Daoy (cell line): ENCODE measurements at regions not wholly inside any gene's neighbourhood (a gene's known extent, or its start where the extent isn't known, plus 50 kb on each side); places are given as distances from the start of the nearest gene placed in this dataset.

ENCODE experiments used
- DNase-seq: peaks from one replicate; pipeline ENCODE4 v3.0.0-alpha.2; 2015; ENCODE audit warnings: low read depth

DNA sequence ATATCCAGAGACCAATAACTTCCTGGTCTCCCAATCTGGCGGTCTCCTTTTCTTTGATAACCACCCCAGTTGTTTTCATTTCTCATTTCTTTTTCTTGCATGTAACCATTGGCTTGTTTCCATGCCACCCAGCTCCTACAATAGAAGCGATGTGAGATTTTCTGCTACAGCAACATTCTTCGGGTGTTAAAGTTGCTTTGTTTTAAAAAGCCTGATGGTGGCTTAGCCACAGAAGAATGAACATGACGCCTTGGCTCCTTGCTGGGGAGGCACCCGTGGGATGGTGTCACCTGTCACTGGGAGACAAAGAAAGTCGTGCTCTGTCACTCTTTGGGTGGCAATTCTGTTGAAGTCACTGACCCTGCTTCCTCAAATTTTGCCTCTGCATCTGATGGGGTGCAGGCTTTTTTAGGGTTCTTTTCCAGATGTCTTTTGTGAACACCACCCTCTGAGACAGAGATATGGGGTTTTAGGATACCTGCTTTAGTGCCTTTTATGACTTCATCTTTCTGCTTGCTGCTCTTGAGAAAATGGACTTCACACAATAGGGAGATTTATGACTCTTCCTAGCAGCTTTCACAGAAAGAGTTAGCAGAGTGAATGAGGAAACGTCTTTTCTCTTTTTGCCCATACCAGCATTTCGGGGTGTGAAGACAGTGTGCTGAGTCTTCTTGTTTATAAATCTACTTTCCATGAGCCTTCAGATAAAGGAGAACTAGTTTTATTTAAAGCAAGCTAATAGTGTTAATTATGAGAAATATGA, 265.3 kb upstream of the TBX3 start:
- no peak for DNase-seq

DNA sequence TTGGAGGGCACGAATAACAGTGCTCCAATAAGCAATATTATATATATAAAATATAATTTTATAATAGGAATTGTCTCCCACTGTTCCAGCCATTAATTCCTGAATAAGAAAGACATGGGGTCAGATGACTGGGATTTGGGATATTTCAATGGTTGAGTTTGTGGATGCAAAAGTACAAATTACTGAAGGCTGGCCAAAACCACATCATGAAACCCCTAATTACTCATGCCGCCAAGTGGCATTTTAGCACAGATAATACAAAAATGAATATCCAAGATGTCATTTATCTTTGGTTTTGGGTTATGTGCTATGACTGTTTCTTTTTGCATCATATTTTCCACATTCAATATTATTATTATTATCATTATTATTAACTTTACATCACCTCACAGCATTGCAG, 261.4 kb upstream of the TBX3 start:
- no peak for DNase-seq

DNA sequence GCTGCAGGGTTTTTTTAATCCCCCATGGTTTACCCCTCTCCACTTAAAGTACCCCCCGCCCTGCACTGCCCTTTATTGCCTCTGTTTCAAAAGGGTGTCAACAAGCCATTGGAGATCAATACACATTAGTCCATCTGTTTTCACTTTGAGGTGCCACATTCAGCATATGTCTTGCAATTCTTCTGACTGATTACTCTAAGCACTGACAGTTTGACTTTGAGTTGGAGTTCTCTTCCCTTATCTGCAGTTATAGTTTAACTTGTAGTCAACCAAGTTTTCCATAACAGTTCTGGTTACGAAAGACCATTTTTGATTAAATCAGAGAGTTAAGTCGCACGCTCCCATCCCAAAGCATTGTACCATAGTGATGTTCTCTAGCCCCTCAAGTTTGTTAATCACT, 260.8 kb upstream of the TBX3 start:
- no peak for DNase-seq

DNA sequence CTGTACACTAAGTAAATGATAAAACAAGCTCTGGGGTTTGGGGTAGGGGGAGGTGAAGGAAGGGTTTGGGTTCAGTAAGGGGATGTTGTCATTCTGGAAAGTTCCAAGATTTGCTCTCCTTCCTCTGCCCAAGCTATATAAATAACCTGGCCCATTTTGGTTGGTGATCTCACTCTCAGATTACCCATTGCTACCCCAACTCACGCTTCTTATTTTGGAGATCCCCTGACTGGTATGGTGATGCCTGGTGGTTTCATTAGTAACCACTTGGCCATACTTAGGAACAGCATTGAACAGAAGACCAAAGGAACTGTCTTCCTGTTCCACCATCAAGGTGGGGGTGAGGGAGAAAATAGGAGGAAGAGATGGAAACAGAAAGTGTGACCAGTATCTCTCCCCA, 259.6 kb upstream of the TBX3 start:
- no peak for DNase-seq

DNA sequence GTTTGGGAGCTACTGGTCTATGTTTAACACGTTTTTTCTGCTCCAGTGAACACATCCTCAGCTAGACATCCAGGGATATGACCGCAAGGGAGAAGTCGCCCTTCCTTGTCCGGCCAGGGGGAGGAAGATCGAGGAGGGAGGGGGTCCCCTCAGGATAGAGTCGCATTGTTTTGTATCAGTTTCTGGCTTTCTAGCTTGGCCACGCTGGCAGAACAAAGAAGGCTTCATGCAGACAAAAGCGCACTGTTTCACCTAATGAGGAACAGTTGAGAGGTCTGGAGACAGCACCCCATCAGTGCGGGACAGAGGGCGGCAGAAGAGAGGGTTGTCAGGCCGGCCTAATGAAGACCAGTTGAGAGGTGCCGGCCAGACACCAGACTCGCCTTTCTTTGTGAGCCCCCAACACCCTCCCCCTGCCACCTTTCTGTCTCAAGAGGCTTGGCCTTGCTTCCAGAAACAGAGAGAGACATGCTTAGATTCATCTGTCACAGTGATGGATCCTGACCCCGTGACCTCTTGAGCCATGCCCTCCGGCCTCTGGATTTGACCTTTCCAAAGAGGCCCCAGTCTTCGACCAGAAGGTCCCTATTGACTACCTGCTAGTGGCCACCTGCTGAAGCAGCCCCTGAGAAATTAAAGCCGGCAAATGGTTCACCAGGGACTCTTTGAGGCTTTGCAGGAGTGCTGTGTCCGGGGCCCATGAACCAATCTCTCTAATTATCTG, 254.7 kb upstream of the TBX3 start:
- no peak for DNase-seq

DNA sequence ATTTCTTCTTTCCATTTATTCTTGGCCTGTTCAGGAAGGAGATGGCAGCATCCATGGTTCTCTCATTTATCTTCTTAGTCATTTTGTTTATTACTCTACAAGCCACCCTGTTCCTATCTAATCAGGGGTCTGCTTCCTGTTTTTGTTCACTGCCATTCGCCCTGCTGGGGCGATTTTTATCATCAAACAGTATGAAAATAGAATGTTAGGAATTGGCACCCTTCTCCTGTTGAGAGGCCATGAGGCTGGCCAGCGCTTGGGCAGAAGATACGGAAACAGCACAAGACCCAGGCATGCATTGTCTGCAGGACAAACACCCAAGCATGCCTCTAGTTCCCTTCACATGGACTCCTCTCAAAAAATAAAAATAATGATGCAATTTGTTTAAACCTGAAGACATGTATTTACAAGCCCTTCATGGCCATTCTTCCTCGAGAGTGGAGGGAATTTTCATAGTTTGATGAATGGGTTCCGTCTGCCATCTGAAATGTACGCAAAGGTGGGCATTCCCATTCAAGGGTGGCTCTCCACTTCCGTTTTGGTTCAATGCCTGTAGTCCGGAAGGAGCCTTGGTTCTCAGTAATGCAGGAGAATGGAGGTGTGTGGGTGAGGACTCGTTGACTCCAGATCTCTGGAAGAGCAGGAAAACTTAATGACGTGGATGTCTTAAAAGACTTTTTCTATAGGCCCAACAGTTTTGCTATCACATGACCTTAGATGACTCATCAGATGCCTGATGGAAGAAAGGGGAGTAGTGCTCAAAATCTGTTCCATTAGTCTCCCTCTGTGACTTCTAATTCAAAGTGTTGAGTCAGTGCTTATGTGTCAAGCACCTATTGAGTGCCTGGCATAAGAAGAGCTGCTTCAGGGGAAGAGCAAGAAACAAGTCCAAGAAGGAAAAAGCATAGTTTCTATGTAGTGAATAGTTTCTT, 252.4 kb upstream of the TBX3 start:
- peak; percentile 21 for DNase-seq

DNA sequence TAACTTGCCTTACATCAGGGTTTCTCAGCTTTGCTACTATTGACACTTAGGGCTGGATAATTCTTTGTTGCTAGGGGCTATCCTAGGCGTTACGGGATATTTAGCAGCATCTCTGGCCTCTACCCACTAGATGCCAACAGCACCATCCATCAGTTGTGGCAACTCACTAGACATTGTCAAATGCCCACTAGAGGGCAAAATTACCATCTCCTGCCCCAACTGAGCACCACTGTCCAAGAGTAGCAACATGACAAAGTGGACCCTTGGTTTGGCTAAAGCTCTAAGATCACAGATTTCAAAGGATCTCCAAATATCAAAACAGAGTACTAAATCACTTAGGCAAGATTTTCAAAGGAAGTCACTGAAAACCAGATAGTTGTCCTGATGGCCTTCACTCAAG, 251.7 kb upstream of the TBX3 start:
- DNase-seq: no peak

DNA sequence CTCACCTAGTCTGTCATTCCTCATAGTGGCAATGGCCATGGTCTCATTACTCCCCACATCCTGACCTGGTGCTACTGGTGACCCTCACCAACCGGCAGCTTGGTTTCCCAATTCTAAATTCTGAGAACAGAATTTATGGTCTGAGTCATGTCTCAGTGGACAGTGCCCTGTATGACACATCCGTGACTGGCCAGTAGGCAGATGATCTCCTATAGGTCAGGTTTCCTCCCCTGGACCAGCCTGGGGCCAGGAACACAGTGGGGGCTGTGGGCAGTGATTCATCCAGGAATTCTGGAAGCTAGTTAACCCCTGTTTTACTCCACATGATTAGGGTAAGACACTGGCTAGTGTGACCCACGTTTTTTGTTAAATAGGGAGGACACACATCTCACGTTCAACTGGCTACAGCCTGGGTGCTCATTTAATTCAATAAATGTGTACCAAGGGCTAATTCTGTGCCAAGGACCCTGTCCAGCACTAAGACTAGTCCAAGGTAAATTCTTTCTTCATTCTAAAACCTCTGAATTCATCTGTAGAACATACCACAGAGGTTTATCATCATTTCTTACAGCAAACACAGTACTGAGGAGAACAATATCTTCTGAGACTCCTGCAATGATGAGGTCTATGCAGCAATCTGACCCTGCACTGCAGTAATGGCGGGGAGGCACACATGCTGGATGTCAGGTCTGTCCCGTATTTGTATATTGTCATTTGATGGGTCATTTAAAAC, 249.6 kb upstream of the TBX3 start:
- peak; percentile 85 for DNase-seq

DNA sequence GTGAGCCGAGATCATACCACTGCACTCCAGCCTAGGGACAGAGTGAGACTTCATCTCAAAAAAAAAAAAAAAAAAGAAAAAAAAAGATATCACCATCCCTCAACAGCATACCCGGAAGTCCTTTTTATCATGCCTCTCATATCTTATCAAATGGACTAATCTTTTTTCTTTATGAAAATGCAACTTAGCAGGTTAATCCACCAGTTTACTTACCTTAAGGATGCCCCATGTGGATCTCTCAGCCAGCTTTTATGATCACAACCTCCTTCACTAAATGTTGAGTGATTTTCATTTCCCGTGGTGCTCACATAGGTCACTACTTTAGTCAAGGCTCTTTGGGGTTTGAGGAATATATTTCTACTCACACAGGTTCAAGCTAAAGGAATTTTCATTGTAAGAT, 248.8 kb upstream of the TBX3 start:
- no peak for DNase-seq

DNA sequence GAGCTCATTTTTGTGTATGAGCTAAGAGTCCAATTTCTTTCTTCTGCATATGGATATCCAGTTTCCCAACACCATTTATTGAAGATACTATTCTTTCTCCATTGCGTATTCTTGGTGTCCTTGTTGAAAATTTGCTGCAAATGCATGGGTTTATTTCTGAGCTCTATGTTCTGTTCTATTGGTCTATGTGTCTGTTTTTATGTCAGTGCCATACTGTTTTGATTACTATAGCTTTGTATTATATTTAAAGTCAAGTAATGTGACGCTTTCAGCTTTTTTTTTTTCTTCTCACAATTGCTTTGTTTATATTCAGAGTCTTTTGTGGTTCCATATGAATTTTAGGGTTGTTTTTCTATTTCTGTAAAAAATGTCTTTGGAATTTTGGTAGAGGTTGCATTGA, 247.1 kb upstream of the TBX3 start:
- no peak for DNase-seq

DNA sequence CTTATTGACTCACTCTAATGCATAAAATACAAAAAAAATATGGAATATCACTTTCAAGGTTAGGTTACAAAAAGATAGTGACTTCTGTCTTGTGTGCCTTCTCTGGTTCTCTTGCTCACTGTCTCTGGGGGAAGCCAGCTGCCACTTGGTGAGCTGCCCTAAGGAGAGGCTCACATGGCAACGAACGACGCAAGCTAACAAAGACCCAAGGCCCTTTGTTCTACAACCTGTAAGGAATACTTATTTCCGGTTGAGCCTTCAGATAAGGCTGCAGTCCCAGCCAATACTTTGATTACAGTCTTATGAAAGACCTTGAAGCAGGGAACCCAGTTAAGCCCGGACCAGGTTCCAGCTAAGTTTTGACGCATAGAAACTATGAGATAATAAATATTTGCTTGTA, 242.4 kb upstream of the TBX3 start:
- DNase-seq: no peak

DNA sequence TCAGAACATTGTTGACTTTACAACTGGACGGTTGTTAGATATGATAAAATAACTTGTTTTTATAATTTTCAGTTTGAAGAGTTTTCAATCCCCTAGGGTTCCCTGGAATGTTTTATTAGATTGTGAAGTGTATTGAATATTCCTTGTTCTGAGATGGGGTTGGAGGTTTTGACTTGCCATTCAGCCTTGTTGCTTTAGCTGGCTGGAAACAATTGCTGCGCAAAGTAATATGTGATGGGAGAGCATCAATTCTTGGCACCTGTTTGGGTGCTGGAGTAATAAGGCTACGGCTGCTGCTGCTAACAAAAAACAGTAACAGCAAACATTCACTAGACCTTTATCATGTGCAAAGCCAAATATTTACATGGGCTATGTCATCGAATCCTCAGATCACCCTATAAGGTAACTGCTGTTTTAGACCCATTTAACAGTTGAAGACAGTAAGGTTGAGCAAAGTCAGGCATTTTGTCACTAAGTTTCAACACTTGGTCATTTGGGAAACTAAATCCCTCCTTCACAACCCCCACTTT, 241.0 kb upstream of the TBX3 start:
- DNase-seq: no peak

DNA sequence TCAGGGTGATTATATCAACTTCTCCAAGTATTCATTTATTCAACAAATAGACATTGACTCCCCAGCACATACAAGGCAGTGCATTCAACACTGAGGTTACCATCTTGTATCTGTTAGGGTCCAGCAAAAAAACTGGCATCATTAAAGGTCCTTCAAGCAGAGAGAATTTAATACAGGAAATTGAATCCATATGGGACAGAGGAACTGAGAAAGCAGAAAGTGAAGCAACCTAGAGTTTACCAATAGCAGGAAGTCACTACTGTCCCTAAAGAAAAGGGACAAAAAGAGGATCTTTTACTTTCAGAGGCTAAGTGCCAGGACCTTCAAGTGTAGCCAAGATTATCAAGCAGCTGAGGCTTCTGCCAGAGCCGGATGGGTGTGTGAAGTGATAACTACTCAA, 237.8 kb upstream of the TBX3 start:
- no peak for DNase-seq

DNA sequence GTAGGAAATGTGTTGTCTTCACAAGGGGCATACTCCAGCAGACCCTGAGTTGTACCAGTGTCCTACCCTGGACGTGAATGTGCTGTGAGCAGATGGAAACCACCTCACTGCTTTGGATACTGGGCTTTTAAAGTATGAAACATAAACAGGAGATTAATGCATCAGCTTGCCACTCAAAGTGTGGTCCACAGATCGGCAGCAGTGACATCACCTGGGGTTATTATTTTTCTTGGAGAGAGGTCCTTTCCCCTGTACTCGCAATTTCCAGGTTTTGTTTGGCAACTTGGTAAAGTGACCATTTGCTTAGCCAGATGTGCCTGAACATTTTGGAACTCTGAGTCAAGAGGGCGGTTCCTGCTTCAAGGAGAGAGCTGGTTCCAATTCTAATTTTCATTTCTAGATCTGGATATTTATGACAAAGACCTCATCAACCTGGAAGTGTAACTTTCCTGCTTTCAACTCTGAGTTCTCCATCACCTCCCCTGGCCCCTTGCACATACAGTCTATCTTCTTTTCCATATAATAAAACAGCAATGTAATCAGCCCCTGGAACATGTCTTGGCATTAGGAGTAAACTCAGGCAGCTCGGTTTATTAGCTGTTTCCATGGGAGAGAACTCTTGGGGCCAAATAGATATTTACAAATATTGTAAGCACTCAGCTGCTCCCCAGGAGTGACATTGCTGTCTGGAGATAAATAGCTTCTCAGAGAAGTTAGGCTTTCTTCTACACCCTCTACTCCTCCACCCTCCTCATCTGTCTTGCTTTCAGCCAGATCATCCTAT, 237.0 kb upstream of the TBX3 start:
- peak; percentile 69 for DNase-seq

DNA sequence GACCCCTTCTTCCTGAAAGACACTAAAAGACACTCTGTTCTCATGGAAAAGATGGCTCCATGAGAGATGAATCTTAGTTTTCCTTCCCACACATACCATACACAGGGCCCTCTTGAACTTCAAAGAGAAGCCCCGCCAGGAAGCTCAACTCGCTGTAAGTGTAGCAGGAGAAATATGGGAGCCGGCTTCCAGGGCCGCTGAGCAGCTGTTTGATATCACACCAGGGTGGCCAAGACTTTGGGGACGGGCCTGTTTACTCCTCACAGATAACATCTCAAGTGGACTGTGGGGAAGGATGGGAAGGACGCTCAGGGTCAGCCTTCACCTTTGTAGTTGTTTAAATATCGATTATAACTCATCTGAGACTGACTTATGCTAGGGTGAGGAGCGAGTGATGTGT, 235.5 kb upstream of the TBX3 start:
- no peak for DNase-seq

DNA sequence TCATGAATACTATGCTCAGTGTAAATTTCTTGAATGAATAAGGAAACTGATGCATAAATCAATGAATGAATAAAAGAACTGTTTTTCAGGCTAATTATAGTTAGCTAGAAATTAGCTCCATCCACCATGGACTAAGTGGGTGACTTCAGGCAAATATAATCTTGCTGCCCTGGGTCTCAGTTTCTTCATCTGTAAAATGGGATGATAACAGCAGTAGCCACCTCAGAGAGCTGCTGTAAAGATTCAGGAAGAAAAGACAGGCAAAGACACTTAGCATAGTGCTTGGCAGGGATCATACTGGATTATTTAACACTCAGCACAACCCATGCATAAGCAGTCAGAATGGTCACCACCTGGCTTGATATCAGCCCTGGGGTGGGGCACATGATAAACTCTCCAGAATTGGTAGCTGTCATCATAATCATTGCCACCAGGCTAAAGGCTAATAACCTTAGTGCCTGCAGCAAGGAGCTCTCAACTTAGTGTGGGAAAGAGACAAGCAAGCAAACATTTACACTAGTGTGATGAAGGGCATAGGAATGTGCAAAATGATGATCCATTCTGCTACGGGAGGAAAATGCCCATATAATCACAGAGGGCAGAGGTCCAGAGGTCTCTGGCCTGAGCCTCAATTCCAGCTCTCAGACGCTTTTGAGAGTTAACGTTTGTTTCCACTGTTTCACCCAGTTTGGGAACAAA, 234.7 kb upstream of the TBX3 start:
- peak; percentile 73 for DNase-seq

DNA sequence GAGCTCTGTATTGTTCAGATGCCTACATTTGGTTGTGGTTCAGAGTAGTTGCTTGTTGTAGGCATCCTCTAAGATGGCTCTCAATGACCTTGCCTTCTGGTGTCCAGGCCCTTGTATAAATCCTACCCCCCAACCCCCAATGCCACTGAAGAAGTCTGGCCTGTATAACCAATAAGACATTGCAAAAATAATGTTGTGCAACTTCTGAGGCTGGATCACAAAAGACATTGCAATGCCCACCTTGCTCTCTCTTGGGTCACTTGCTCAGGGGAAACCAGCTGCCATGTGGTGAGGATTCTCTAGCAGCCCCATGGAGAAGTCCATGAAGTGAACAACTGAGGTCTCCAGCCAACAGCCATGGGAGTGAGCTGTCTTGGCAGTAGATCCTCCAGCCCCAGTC, 234.0 kb upstream of the TBX3 start:
- no peak for DNase-seq

DNA sequence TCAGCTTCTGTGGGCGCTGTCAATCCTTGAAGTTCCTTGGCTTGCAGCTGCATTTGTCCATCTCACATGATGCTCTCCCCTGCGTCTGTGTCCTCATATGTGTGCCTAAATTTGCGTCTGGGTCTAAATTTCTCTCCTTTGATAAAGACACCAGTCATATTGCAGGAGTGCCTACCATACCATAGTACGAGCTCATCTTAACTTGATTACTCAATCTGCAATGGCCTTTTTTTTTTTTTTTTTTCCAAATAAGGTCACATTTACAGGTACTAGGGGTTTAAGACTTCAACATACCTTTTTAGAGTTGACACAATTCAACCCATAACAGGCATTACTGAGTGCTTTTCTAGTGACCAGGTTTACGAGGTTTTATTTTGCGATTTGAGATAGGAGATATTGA, 233.3 kb upstream of the TBX3 start:
- DNase-seq: no peak

DNA sequence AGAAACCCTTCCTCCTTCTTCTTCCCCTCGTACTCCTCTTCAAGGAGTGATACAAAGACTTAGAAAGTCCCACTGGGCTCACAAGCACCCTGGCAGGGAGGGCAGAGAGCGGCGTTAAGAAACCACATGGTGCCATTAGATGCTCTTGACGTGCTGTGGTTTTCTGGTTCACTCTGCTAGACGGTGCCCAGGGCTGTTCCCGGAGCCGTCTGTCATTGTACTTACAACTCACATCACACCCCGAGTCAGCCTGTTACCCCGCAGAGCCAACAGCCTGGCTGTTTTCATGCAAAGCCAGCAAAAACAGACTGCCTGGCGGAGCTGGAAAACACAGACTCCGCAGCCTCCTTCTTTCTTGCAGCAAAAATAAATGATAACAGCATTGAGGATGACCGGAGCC, 232.6 kb upstream of the TBX3 start:
- DNase-seq: peak; percentile 68

DNA sequence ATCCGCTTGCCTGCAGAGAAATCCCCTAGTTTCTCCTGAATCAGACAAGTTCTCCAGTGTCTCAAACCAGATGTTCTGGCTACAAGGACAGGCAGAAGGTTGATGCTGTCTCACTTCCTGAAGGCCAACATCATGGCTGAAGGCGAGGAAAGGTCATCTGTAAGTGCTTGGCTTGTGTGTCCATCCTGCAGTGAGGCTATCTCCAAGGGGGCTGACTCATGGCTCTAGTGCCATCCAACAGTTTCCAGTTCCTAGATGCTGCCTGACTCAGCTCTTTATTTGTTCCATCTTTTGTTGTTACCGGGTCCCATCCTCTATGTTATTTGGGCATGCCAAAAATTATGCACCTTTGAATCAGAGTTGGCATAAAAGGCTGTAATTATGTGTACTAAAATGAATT, 232.1 kb upstream of the TBX3 start:
- peak; percentile 64 for DNase-seq
